Neural crest cell (in vitro differentiated cells): ENCODE measurements at regions not wholly inside any gene's neighbourhood (a gene's known extent, or its start where the extent isn't known, plus 50 kb on each side); places are given as distances from the start of the nearest gene placed in this dataset.

Source experiments
- DNase-seq: peaks from one replicate; pipeline ENCODE4 v3.0.0; 2021; ENCODE audit warnings: low read depth, mixed read lengths, low spot score
- H3K27ac Mint-ChIP-seq: one replicate; pipeline ENCODE4 v1.8.0; 2021; ENCODE audit warnings: mild to moderate bottlenecking, mixed read lengths; ENCODE audit not compliant: unreplicated experiment
- H3K27me3 Mint-ChIP-seq: 2 replicates; pipeline ENCODE4 v1.8.0; 2021; ENCODE audit warnings: low read depth, mild to moderate bottlenecking, mixed read lengths
- H3K36me3 Mint-ChIP-seq: 2 replicates; pipeline ENCODE4 v1.8.0; 2021; ENCODE audit warnings: low read depth, mild to moderate bottlenecking, mixed read lengths
- H3K4me1 Mint-ChIP-seq: 2 replicates; pipeline ENCODE4 v1.8.0; 2021; ENCODE audit warnings: mixed read lengths
- H3K4me3 Mint-ChIP-seq: one replicate; pipeline ENCODE4 v1.8.0; 2021; ENCODE audit warnings: mild to moderate bottlenecking, mixed read lengths
- H3K9me3 Mint-ChIP-seq: 2 replicates; pipeline ENCODE4 v1.8.0; 2021; ENCODE audit warnings: mixed read lengths
- TF ChIP-seq, protein P1 (sequence below): fragments of 200-600 bp; sonication (generic); conservative IDR thresholded peaks from 2 replicates; pipeline ENCODE4 v1.5.0; 2021; ENCODE audit warnings: antibody characterized with exemption, mild to moderate bottlenecking

DNA sequence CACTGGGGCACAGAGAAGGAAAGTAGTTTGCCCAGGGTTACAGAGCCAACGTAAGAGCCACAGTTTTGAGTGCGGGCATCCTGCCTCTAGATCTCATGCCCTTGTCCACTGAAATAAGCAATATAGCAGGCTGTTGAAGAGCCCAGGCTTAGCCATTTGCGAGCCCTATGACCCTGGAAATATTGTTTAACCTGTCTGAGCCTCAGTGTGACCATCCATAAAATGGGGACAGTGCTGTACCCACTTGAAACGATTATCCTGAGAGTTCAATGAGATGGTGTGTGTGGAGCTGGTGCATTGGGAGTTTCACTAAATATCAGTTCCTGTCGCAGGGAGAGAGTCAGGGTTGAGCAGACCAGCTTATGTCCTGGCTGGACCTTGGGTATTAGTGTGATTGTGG is 173.1 kb upstream of the KCNG1 start:
- H3K36me3 Mint-ChIP-seq, result no peaks in the 10 kb centered on the region
- no peaks in the 10 kb centered on the region for H3K9me3 Mint-ChIP-seq
- H3K4me1 Mint-ChIP-seq, result no peaks in the 10 kb centered on the region
- H3K4me3 Mint-ChIP-seq, result no peak overlapping the region
- no peak overlapping the region for H3K27ac Mint-ChIP-seq
- peaks cover 2% of the 10 kb centered on the region for H3K27me3 Mint-ChIP-seq
- no peak for DNase-seq
- TF ChIP-seq, protein P1, sequence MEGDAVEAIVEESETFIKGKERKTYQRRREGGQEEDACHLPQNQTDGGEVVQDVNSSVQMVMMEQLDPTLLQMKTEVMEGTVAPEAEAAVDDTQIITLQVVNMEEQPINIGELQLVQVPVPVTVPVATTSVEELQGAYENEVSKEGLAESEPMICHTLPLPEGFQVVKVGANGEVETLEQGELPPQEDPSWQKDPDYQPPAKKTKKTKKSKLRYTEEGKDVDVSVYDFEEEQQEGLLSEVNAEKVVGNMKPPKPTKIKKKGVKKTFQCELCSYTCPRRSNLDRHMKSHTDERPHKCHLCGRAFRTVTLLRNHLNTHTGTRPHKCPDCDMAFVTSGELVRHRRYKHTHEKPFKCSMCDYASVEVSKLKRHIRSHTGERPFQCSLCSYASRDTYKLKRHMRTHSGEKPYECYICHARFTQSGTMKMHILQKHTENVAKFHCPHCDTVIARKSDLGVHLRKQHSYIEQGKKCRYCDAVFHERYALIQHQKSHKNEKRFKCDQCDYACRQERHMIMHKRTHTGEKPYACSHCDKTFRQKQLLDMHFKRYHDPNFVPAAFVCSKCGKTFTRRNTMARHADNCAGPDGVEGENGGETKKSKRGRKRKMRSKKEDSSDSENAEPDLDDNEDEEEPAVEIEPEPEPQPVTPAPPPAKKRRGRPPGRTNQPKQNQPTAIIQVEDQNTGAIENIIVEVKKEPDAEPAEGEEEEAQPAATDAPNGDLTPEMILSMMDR, result no peak

- no peaks in the 10 kb centered on the region for H3K9me3 Mint-ChIP-seq
- TF ChIP-seq, protein P1, result no peak
- peaks cover 2% of the 10 kb centered on the region for H3K27me3 Mint-ChIP-seq
- H3K27ac Mint-ChIP-seq, result no peak overlapping the region
- H3K36me3 Mint-ChIP-seq, result no peaks in the 10 kb centered on the region
- no peak overlapping the region for H3K4me3 Mint-ChIP-seq
- H3K4me1 Mint-ChIP-seq, result no peaks in the 10 kb centered on the region
- no peak for DNase-seq
Observed at GRCh38 chr20:51195419-51195901, 172.6 kb upstream of the KCNG1 start.

- Mint-ChIP-seq H3K27ac (no peak overlapping the region), H3K9me3 (no peaks in the 10 kb centered on the region), H3K4me1 (no peaks in the 10 kb centered on the region), H3K27me3 (peaks cover 2% of the 10 kb centered on the region), H3K4me3 (no peak overlapping the region), H3K36me3 (no peaks in the 10 kb centered on the region)
- no peak for DNase-seq
- TF ChIP-seq, protein P1, result no peak
Observed at GRCh38 chr20:51193066-51193772, 170.3 kb upstream of the KCNG1 start.

GRCh38 chr20:51190783-51191180 is 167.9 kb upstream of the KCNG1 start:
- peaks cover 2% of the 10 kb centered on the region for H3K27me3 Mint-ChIP-seq
- H3K36me3 Mint-ChIP-seq, result no peaks in the 10 kb centered on the region
- no peaks in the 10 kb centered on the region for H3K4me1 Mint-ChIP-seq
- TF ChIP-seq, protein P1, result no peak
- H3K27ac Mint-ChIP-seq, result no peak overlapping the region
- DNase-seq, result no peak
- H3K4me3 Mint-ChIP-seq, result no peak overlapping the region
- no peaks in the 10 kb centered on the region for H3K9me3 Mint-ChIP-seq

GRCh38 chr20:51189814-51190782 is 167.2 kb upstream of the KCNG1 start:
- H3K4me3 Mint-ChIP-seq, result no peak overlapping the region
- no peaks in the 10 kb centered on the region for H3K27me3 Mint-ChIP-seq
- no peaks in the 10 kb centered on the region for H3K36me3 Mint-ChIP-seq
- H3K9me3 Mint-ChIP-seq, result no peaks in the 10 kb centered on the region
- DNase-seq, result no peak
- H3K27ac Mint-ChIP-seq, result no peak overlapping the region
- TF ChIP-seq, protein P1, result no peak
- H3K4me1 Mint-ChIP-seq, result no peaks in the 10 kb centered on the region
